Mesendoderm (in vitro differentiated cells): ENCODE measurements at regions not wholly inside any gene's neighbourhood (a gene's known extent, or its start where the extent isn't known, plus 50 kb on each side); places are given as distances from the start of the nearest gene placed in this dataset.

Source experiments
- DNase-seq: peaks from one replicate; pipeline ENCODE4 v3.0.0; 2013
- H2AK5ac ChIP-seq: 2 replicates; pipeline ENCODE4 v1.6.1; 2013; ENCODE audit warnings: low read length, inconsistent platforms
- H2BK120ac ChIP-seq: 2 replicates; pipeline ENCODE4 v1.6.1; 2013; ENCODE audit warnings: low read depth, mild to moderate bottlenecking, low read length, moderate library complexity, mixed read lengths
- H2BK15ac ChIP-seq: replicated peaks from 2 replicates; pipeline ENCODE4 v1.6.1; 2013; ENCODE audit warnings: low read depth, mild to moderate bottlenecking, moderate library complexity
- H2BK5ac ChIP-seq: 2 replicates; pipeline ENCODE4 v1.6.1; 2013; ENCODE audit warnings: low read length, inconsistent platforms
- H3K18ac ChIP-seq: 2 replicates; pipeline ENCODE4 v1.6.1; 2013; ENCODE audit warnings: mild to moderate bottlenecking, low read length, mixed read lengths
- H3K23ac ChIP-seq: one replicate; pipeline ENCODE4 v1.6.1; 2013; ENCODE audit warnings: low read length
- H3K27ac ChIP-seq: 2 replicates; pipeline ENCODE4 v1.5.1; 2013; ENCODE audit warnings: low read depth, mild to moderate bottlenecking, inconsistent platforms, low read length, moderate library complexity
- H3K27me3 ChIP-seq: 2 replicates; pipeline ENCODE4 v1.6.1; 2013; ENCODE audit warnings: low read length, control low read depth, mild to moderate bottlenecking, inconsistent platforms; ENCODE audit not compliant: insufficient read depth, poor library complexity
- H3K36me3 ChIP-seq: 2 replicates; pipeline ENCODE4 v1.6.1; 2013; ENCODE audit warnings: low read length, inconsistent platforms; ENCODE audit not compliant: control insufficient read depth, insufficient read depth
- H3K4ac ChIP-seq: one replicate; pipeline ENCODE4 v1.6.1; 2013; ENCODE audit warnings: low read depth, mild to moderate bottlenecking, low read length, moderate library complexity
- H3K4me1 ChIP-seq: 2 replicates; pipeline ENCODE4 v1.6.1; 2013; ENCODE audit warnings: low read depth, low read length, inconsistent platforms; ENCODE audit not compliant: control insufficient read depth
- H3K4me2 ChIP-seq: 2 replicates; pipeline ENCODE4 v1.6.1; 2013; ENCODE audit warnings: low read length
- H3K4me3 ChIP-seq: 2 replicates; pipeline ENCODE4 v1.5.1; 2013; ENCODE audit warnings: mild to moderate bottlenecking, low read length
- H3K56ac ChIP-seq: one replicate; pipeline ENCODE4 v1.6.1; 2013; ENCODE audit warnings: low read length
- H3K79me1 ChIP-seq: 2 replicates; pipeline ENCODE4 v1.6.1; 2013; ENCODE audit warnings: low read length, inconsistent platforms
- H3K79me2 ChIP-seq: 2 replicates; pipeline ENCODE4 v1.6.1; 2013; ENCODE audit warnings: mild to moderate bottlenecking, low read length; ENCODE audit not compliant: control insufficient read depth, insufficient read depth
- H3K9ac ChIP-seq: 2 replicates; pipeline ENCODE4 v1.6.1; 2013; ENCODE audit warnings: low read length, inconsistent platforms
- H4K5ac ChIP-seq: one replicate; pipeline ENCODE4 v1.6.1; 2013; ENCODE audit warnings: low read length
- H4K8ac ChIP-seq: one replicate; pipeline ENCODE4 v1.6.1; 2013; ENCODE audit warnings: low read depth, mild to moderate bottlenecking, control low read depth, low read length, moderate library complexity
- WGBS: extraction: QIAGEN DNeasy Blood & Tissue Kit; methylation state at CpG from one replicate; pipeline ENCODE4 v1.1.7; 2013; ENCODE audit warnings: low lambda C conversion rate, missing lambda C conversion rate; ENCODE audit not compliant: insufficient coverage; ENCODE audit errors: extremely low coverage; 5-methylcytosine and 5-hydroxymethylcytosine counted together

- no peak for DNase-seq
- Histone ChIP-seq H3K4me1 (no peaks in the 10 kb centered on the region), H3K4me3 (no peak overlapping the region), H3K23ac (no peak overlapping the region), H3K79me2 (no peaks in the 10 kb centered on the region), H2BK15ac (no peak overlapping the region), H2BK5ac (no peak overlapping the region), H2BK120ac (no peak overlapping the region), H3K18ac (no peak overlapping the region), H2AK5ac (no peak overlapping the region), H3K9ac (no peak overlapping the region), H3K27ac (no peak overlapping the region), H3K56ac (no peak overlapping the region), H3K79me1 (no peaks in the 10 kb centered on the region), H3K36me3 (no peaks in the 10 kb centered on the region), H3K27me3 (no peaks in the 10 kb centered on the region), H3K4me2 (no peak overlapping the region), H4K5ac (no peak overlapping the region), H3K4ac (no peak overlapping the region), H4K8ac (no peak overlapping the region)
- WGBS: no CpG with 5 or more reads among the region's 12 CpGs
These were observed 72.8 kb upstream of the PMEPA1 start for GRCh38 chr20:57782631-57783041.

GRCh38 chr20:57781901-57782300, 72.1 kb upstream of the PMEPA1 start:
- no CpG with 5 or more reads among the region's 7 CpGs for WGBS
- DNase-seq: no peak
- no peak overlapping the region for H3K18ac ChIP-seq

GRCh38 chr20:57780906-57781305, 71.1 kb upstream of the PMEPA1 start:
- 100% methylated on average over 3 of the region's 4 CpGs for WGBS
- no peak overlapping the region for H2BK5ac ChIP-seq
- no peak overlapping the region for H2BK120ac ChIP-seq
- H4K8ac ChIP-seq: no peak overlapping the region
- H4K5ac ChIP-seq: no peak overlapping the region
- H3K27me3 ChIP-seq: no peaks in the 10 kb centered on the region
- no peak overlapping the region for H3K18ac ChIP-seq
- no peak overlapping the region for H3K56ac ChIP-seq
- no peaks in the 10 kb centered on the region for H3K36me3 ChIP-seq
- H3K79me1 ChIP-seq: no peaks in the 10 kb centered on the region
- H3K4me1 ChIP-seq: no peaks in the 10 kb centered on the region
- H3K9ac ChIP-seq: no peak overlapping the region
- H3K79me2 ChIP-seq: no peaks in the 10 kb centered on the region
- no peak overlapping the region for H3K4me3 ChIP-seq
- no peak overlapping the region for H3K23ac ChIP-seq
- no peak for DNase-seq
- H3K4me2 ChIP-seq: no peak overlapping the region
- no peak overlapping the region for H2AK5ac ChIP-seq
- no peak overlapping the region for H2BK15ac ChIP-seq
- H3K4ac ChIP-seq: no peak overlapping the region
- no peak overlapping the region for H3K27ac ChIP-seq

More at GRCh38 chr20:57781901-57782300, 72.1 kb upstream of the PMEPA1 start:
- Histone ChIP-seq H2BK5ac (no peak overlapping the region), H4K5ac (no peak overlapping the region), H2BK15ac (no peak overlapping the region), H3K4me3 (no peak overlapping the region), H3K27ac (no peak overlapping the region), H4K8ac (no peak overlapping the region), H3K9ac (no peak overlapping the region), H2BK120ac (no peak overlapping the region), H3K36me3 (no peaks in the 10 kb centered on the region), H3K79me2 (no peaks in the 10 kb centered on the region), H3K4ac (no peak overlapping the region), H3K4me2 (no peak overlapping the region), H3K23ac (no peak overlapping the region), H3K79me1 (no peaks in the 10 kb centered on the region), H3K27me3 (no peaks in the 10 kb centered on the region), H2AK5ac (no peak overlapping the region), H3K4me1 (no peaks in the 10 kb centered on the region), H3K56ac (no peak overlapping the region)

- Histone ChIP-seq H3K4me1 (no peaks in the 10 kb centered on the region), H3K36me3 (no peaks in the 10 kb centered on the region), H2BK5ac (no peak overlapping the region), H4K5ac (no peak overlapping the region), H4K8ac (no peak overlapping the region), H3K4me2 (no peak overlapping the region), H2AK5ac (no peak overlapping the region), H3K9ac (no peak overlapping the region), H3K56ac (no peak overlapping the region), H2BK120ac (no peak overlapping the region), H3K4me3 (no peak overlapping the region), H3K4ac (no peak overlapping the region), H3K23ac (no peak overlapping the region), H3K18ac (no peak overlapping the region), H2BK15ac (no peak overlapping the region), H3K27me3 (no peaks in the 10 kb centered on the region), H3K79me2 (no peaks in the 10 kb centered on the region), H3K79me1 (no peaks in the 10 kb centered on the region), H3K27ac (no peak overlapping the region)
- WGBS: no CpG with 5 or more reads among the region's 5 CpGs
- no peak for DNase-seq
These were observed 70.6 kb upstream of the PMEPA1 start for GRCh38 chr20:57780398-57780797.

- Histone ChIP-seq H3K18ac (no peak overlapping the region), H4K8ac (no peak overlapping the region), H3K27ac (no peak overlapping the region), H3K79me1 (no peaks in the 10 kb centered on the region), H3K27me3 (no peaks in the 10 kb centered on the region), H3K56ac (no peak overlapping the region), H2AK5ac (no peak overlapping the region), H2BK5ac (no peak overlapping the region), H3K79me2 (no peaks in the 10 kb centered on the region), H4K5ac (no peak overlapping the region), H3K23ac (no peak overlapping the region), H3K9ac (no peak overlapping the region), H2BK120ac (no peak overlapping the region), H3K4me2 (no peak overlapping the region), H3K36me3 (no peaks in the 10 kb centered on the region), H3K4ac (no peak overlapping the region), H2BK15ac (no peak overlapping the region), H3K4me3 (no peak overlapping the region), H3K4me1 (no peaks in the 10 kb centered on the region)
- no CpG with 5 or more reads among the region's 9 CpGs for WGBS
- peak; percentile 51 for DNase-seq
These were observed 69.7 kb upstream of the PMEPA1 start for GRCh38 chr20:57779401-57780003.

- Histone ChIP-seq H4K5ac (no peak overlapping the region), H3K4ac (no peak overlapping the region), H3K79me1 (no peaks in the 10 kb centered on the region), H3K23ac (no peak overlapping the region), H3K4me2 (no peak overlapping the region), H2BK120ac (no peak overlapping the region), H2AK5ac (no peak overlapping the region), H4K8ac (no peak overlapping the region), H3K18ac (no peak overlapping the region), H3K27me3 (no peaks in the 10 kb centered on the region), H2BK5ac (no peak overlapping the region), H3K56ac (no peak overlapping the region), H3K79me2 (no peaks in the 10 kb centered on the region), H3K4me3 (no peak overlapping the region), H3K9ac (no peak overlapping the region), H3K27ac (no peak overlapping the region), H3K4me1 (no peaks in the 10 kb centered on the region), H2BK15ac (no peak overlapping the region), H3K36me3 (no peaks in the 10 kb centered on the region)
- DNase-seq: no peak
- no CpG with 5 or more reads among the region's 2 CpGs for WGBS
These were observed 68.1 kb upstream of the PMEPA1 start for GRCh38 chr20:57777911-57778310.
